ENCODE measurements at regions not wholly inside any gene's neighbourhood (a gene's known extent, or its start where the extent isn't known, plus 50 kb on each side); places are given as distances from the start of the nearest gene placed in this dataset.

DNA sequence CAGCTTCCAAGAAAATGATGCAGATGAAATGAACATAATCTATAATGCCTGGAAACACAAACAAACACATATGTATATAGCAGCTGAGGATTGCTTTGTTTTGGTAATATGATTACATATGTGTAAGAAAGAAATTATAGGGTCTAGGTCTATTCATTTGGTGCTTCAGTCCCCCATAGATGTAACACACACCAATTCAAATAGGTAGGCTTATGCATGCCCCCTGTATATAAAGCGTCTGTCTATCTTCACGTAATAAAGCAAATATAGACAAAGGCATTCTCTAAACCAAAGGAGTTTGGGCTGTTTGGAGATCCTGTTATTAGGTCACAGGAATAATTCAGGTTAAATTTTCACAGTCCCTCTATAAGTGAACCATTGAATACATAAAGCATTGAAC is 270.4 kb upstream of the SGK1 start:
- H3K79me1 ChIP-seq (ENCODE audit: low read depth, low read length), result no peaks in the 10 kb centered on the region
- no peak overlapping the region for H3K23ac ChIP-seq (ENCODE audit: insufficient read length)
- no peak overlapping the region for H2BK15ac ChIP-seq (ENCODE audit: low read length)
- H3K27ac ChIP-seq (ENCODE audit: low read depth, low read length), result no peak overlapping the region
- no peak overlapping the region for H2AK5ac ChIP-seq (ENCODE audit: low read depth, low read length)
- DNase-seq (ENCODE audit: low read depth in 1 of 2, low spot score in 2 of 2) (no peak), FAIRE-seq (no peak)
- no peak overlapping the region for H2BK5ac ChIP-seq (ENCODE audit: low read depth, low read length)
- no peak overlapping the region for H3K18ac ChIP-seq (ENCODE audit: extremely low read depth, low read length)
- H4K20me1 ChIP-seq (replicated peaks in 1 of 2; ENCODE audit: control insufficient read depth in 1 of 2, insufficient read depth in 2 of 2, low read length in 2 of 2), result no peaks in the 10 kb centered on the region
- H4K5ac ChIP-seq (ENCODE audit: insufficient read length, low read depth, low read length), result no peak overlapping the region
- H3K4me1 ChIP-seq (replicated peaks in 1 of 4; ENCODE audit: control insufficient read depth in 3 of 4, insufficient read depth in 4 of 4, low read length in 3 of 4), result peaks cover 0 to 2% (median 0%) of the 10 kb centered on the region in 4 experiments; a peak in 1 of 7 replicates
- no peak overlapping the region for H4K8ac ChIP-seq (ENCODE audit: extremely low read depth, insufficient read depth, low read length)
- no peak overlapping the region for H4K91ac ChIP-seq (replicated peaks; ENCODE audit: insufficient read length, low read length)
- no peak overlapping the region for H2BK12ac ChIP-seq (ENCODE audit: low read depth, low read length)
- H3K56ac ChIP-seq (replicated peaks; ENCODE audit: insufficient read length, low read depth, low read length), result no peak overlapping the region
- no peaks in the 10 kb centered on the region for H3K9me3 ChIP-seq (ENCODE audit: insufficient read depth in 2 of 2, low read depth in 1 of 2, low read length in 1 of 2)
- no peaks in the 10 kb centered on the region for H3K79me2 ChIP-seq (ENCODE audit: control insufficient read depth in 1 of 2, insufficient read depth in 2 of 2, low read length in 2 of 2)
- no peak for TF ChIP-seq YY1 (IDR thresholded peaks at IDR 0.05; ENCODE audit: low read depth, low read length)
- TF ChIP-seq RNF2 (IDR thresholded peaks at IDR 0.05; ENCODE audit: borderline replicate concordance, low read depth, low read length, missing control alignments, poor library complexity, severe bottlenecking), result no peak
- H3K4ac ChIP-seq (replicated peaks; ENCODE audit: insufficient read length, low read depth, low read length), result no peak overlapping the region
- ChIA-PET POLR2A (ENCODE audit: partially characterized antibody) (no interaction called here), CTCF (ENCODE audit: partially characterized antibody) (interaction anchor here (1.3 to 2.2 kb wide), 2 partner anchors 9 to 53 kb away, joined by 3 to 10 read pairs; no protein-coding TSS in a partner anchor)
- H3K27me3 ChIP-seq (replicated peaks in 1 of 4; ENCODE audit: control insufficient read depth in 3 of 4, extremely low read depth in 1 of 4, insufficient read depth in 3 of 4, low read length in 3 of 4), result no peaks in the 10 kb centered on the region
- 94% methylated on average over 2 of the region's 2 CpGs; no CpG with 5 or more reads in 1 of the 2 experiments for WGBS, 2 experiments (ENCODE audit: extremely low coverage in 1 of 2, insufficient coverage in 1 of 2, insufficient read length in 1 of 2, insufficient replicate concordance in 2 of 2, low coverage in 1 of 2, low lambda C conversion rate in 2 of 2, missing lambda C conversion rate in 1 of 2)
- H3K36me3 ChIP-seq (ENCODE audit: control insufficient read depth in 2 of 4, insufficient read depth in 4 of 4, low read length in 3 of 4), result no peaks in the 10 kb centered on the region
- no peaks in the 10 kb centered on the region; the same call in 1 of the 2 replicates for H3K23me2 ChIP-seq (ENCODE audit: low read depth, low read length)
- no peak overlapping the region for H3K4me2 ChIP-seq (ENCODE audit: insufficient read depth in 1 of 2, low read depth in 2 of 2, low read length in 2 of 2)
- no peak overlapping the region for H2BK20ac ChIP-seq (ENCODE audit: low read length)
- H2AFZ ChIP-seq (ENCODE audit: low read length), result no peak overlapping the region
- no peak overlapping the region for H3K14ac ChIP-seq (ENCODE audit: insufficient read length)
- no peak overlapping the region for H3K4me3 ChIP-seq (ENCODE audit: extremely low read depth in 1 of 4, insufficient read depth in 2 of 4, low read depth in 3 of 4, low read length in 4 of 4)
- H2BK120ac ChIP-seq (replicated peaks; ENCODE audit: low read depth, low read length), result no peak overlapping the region
- H3K9ac ChIP-seq (replicated peaks in 1 of 4; ENCODE audit: extremely low read depth in 1 of 4, low read depth in 3 of 4, low read length in 3 of 4), result no peak overlapping the region
